ENCODE measurements at regions not wholly inside any gene's neighbourhood (a gene's known extent, or its start where the extent isn't known, plus 50 kb on each side); places are given as distances from the start of the nearest gene placed in this dataset.

- TF ChIP-seq, protein P1, sequence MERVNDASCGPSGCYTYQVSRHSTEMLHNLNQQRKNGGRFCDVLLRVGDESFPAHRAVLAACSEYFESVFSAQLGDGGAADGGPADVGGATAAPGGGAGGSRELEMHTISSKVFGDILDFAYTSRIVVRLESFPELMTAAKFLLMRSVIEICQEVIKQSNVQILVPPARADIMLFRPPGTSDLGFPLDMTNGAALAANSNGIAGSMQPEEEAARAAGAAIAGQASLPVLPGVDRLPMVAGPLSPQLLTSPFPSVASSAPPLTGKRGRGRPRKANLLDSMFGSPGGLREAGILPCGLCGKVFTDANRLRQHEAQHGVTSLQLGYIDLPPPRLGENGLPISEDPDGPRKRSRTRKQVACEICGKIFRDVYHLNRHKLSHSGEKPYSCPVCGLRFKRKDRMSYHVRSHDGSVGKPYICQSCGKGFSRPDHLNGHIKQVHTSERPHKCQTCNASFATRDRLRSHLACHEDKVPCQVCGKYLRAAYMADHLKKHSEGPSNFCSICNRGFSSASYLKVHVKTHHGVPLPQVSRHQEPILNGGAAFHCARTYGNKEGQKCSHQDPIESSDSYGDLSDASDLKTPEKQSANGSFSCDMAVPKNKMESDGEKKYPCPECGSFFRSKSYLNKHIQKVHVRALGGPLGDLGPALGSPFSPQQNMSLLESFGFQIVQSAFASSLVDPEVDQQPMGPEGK (CRISPR knock-in tag; IDR thresholded peaks at IDR 0.05; ENCODE audit: borderline replicate concordance): no peak
- no peak for TF ChIP-seq CSRNP3 (CRISPR knock-in tag; IDR thresholded peaks at IDR 0.05)
Measured at GRCh38 chr2:20562540-20563225, 88.2 kb downstream of the HS1BP3 start.

Data from SK-N-SH treated with all-trans-retinoic acid at 6 μM for 48 hours (cell line).